WI38 (cell line): ENCODE measurements at regions not wholly inside any gene's neighbourhood (a gene's known extent, or its start where the extent isn't known, plus 50 kb on each side); places are given as distances from the start of the nearest gene placed in this dataset.
"Not testable (repeated sequence)": the region's sequence is repeated elsewhere in the genome, so short reads cannot be mapped to it uniquely, and the experiment has no call there.

ENCODE experiments used
- H3K4me3 ChIP-seq: 2 replicates; pipeline ENCODE4 v1.5.1; 2011; ENCODE audit warnings: low read depth, mild to moderate bottlenecking, control low read depth, low read length
- CTCF ChIP-seq: IDR thresholded peaks from 2 replicates; pipeline ENCODE4 v1.5.1; 2012; ENCODE audit warnings: low read depth, mild to moderate bottlenecking, control low read depth, low read length

GRCh38 chr9:22508354-22508753, 61.7 kb downstream of the DMRTA1 start:
- not testable (repeated sequence) for H3K4me3 ChIP-seq

- no peak overlapping the region for H3K4me3 ChIP-seq
- TF ChIP-seq CTCF = no peak
Measured at GRCh38 chr9:22508790-22509189, 62.2 kb downstream of the DMRTA1 start.

- no peak overlapping the region for H3K4me3 ChIP-seq
- TF ChIP-seq CTCF = no peak
Measured at GRCh38 chr9:22512495-22512894, 65.9 kb downstream of the DMRTA1 start.

- H3K4me3 ChIP-seq = no peak overlapping the region
- TF ChIP-seq CTCF = no peak
Measured at GRCh38 chr9:22514871-22515270, 68.2 kb downstream of the DMRTA1 start.

- no peak overlapping the region for H3K4me3 ChIP-seq
- no peak for TF ChIP-seq CTCF
Measured at GRCh38 chr9:22522206-22522740, 75.6 kb downstream of the DMRTA1 start.

- TF ChIP-seq CTCF = no peak
Measured at GRCh38 chr9:22528485-22528884, 81.9 kb downstream of the DMRTA1 start.

GRCh38 chr9:22529426-22530199, 83.0 kb downstream of the DMRTA1 start:
- TF ChIP-seq CTCF = no peak
- no peak overlapping the region for H3K4me3 ChIP-seq

More at GRCh38 chr9:22528485-22528884, 81.9 kb downstream of the DMRTA1 start:
- no peak overlapping the region for H3K4me3 ChIP-seq
